Progenitor cell of endocrine pancreas (in vitro differentiated cells): ENCODE measurements at regions not wholly inside any gene's neighbourhood (a gene's known extent, or its start where the extent isn't known, plus 50 kb on each side); places are given as distances from the start of the nearest gene placed in this dataset.

Experiments
- DNase-seq: peaks from one replicate; pipeline ENCODE4 v3.0.0; 2021; ENCODE audit warnings: low spot score; ENCODE audit not compliant: unreplicated experiment
- H3K27ac Mint-ChIP-seq: 2 replicates; pipeline ENCODE4 v1.8.0; 2021; ENCODE audit warnings: mild to moderate bottlenecking, moderate library complexity, mixed read lengths
- H3K27me3 Mint-ChIP-seq: 2 replicates; pipeline ENCODE4 v1.8.0; 2021; ENCODE audit warnings: mixed read lengths
- H3K36me3 Mint-ChIP-seq: 2 replicates; pipeline ENCODE4 v1.8.0; 2022; ENCODE audit warnings: mixed read lengths; ENCODE audit not compliant: insufficient read depth
- H3K4me1 Mint-ChIP-seq: 2 replicates; pipeline ENCODE4 v1.8.0; 2021; ENCODE audit warnings: low read depth, mixed read lengths
- H3K4me3 Mint-ChIP-seq: 2 replicates; pipeline ENCODE4 v1.8.0; 2021; ENCODE audit warnings: low read depth, mild to moderate bottlenecking, moderate library complexity, mixed read lengths
- H3K9me3 Mint-ChIP-seq: 2 replicates; pipeline ENCODE4 v1.8.0; 2021; ENCODE audit warnings: low read depth, mixed read lengths
- CTCF ChIP-seq: fragments of 200-600 bp; sonication (generic); IDR thresholded peaks from one replicate; pipeline ENCODE4 v1.5.0; 2021; ENCODE audit warnings: antibody characterized with exemption, mild to moderate bottlenecking; ENCODE audit not compliant: unreplicated experiment

GRCh38 chr4:27931584-27931983 is 1070.9 kb downstream of the STIM2 start:
- H3K9me3 Mint-ChIP-seq = no peaks in the 10 kb centered on the region
- no peak for TF ChIP-seq CTCF
- H3K4me1 Mint-ChIP-seq = no peaks in the 10 kb centered on the region
- no peaks in the 10 kb centered on the region for H3K36me3 Mint-ChIP-seq
- H3K27me3 Mint-ChIP-seq = no peaks in the 10 kb centered on the region
- no peak for DNase-seq
- H3K4me3 Mint-ChIP-seq = no peak overlapping the region
- no peak overlapping the region for H3K27ac Mint-ChIP-seq

GRCh38 chr4:27934871-27935270 is 1074.2 kb downstream of the STIM2 start:
- DNase-seq = no peak
- no peaks in the 10 kb centered on the region for H3K27me3 Mint-ChIP-seq

GRCh38 chr4:27946799-27947198 is 1086.2 kb downstream of the STIM2 start:
- no peak for DNase-seq
- Mint-ChIP-seq H3K36me3 (no peaks in the 10 kb centered on the region), H3K9me3 (peaks cover 3% of the 10 kb centered on the region), H3K27me3 (no peaks in the 10 kb centered on the region), H3K27ac (no peak overlapping the region), H3K4me1 (no peaks in the 10 kb centered on the region), H3K4me3 (no peak overlapping the region)
- TF ChIP-seq CTCF = no peak

More at GRCh38 chr4:27934871-27935270, 1074.2 kb downstream of the STIM2 start:
- no peaks in the 10 kb centered on the region for H3K9me3 Mint-ChIP-seq
- no peak overlapping the region for H3K27ac Mint-ChIP-seq
- TF ChIP-seq CTCF = no peak
- H3K36me3 Mint-ChIP-seq = no peaks in the 10 kb centered on the region
- no peak overlapping the region for H3K4me3 Mint-ChIP-seq
- no peaks in the 10 kb centered on the region for H3K4me1 Mint-ChIP-seq

GRCh38 chr4:27947302-27947701 is 1086.7 kb downstream of the STIM2 start:
- no peak for TF ChIP-seq CTCF
- no peak overlapping the region for H3K4me3 Mint-ChIP-seq
- H3K36me3 Mint-ChIP-seq = no peaks in the 10 kb centered on the region
- H3K27me3 Mint-ChIP-seq = no peaks in the 10 kb centered on the region
- H3K4me1 Mint-ChIP-seq = no peaks in the 10 kb centered on the region
- peaks cover 3% of the 10 kb centered on the region for H3K9me3 Mint-ChIP-seq
- no peak for DNase-seq
- no peak overlapping the region for H3K27ac Mint-ChIP-seq

GRCh38 chr4:27964095-27964494 is 1103.5 kb downstream of the STIM2 start:
- no peaks in the 10 kb centered on the region for H3K4me1 Mint-ChIP-seq
- H3K4me3 Mint-ChIP-seq = no peak overlapping the region
- no peak overlapping the region for H3K27ac Mint-ChIP-seq
- no peak for DNase-seq
- no peaks in the 10 kb centered on the region for H3K9me3 Mint-ChIP-seq
- no peaks in the 10 kb centered on the region for H3K36me3 Mint-ChIP-seq
- TF ChIP-seq CTCF = no peak
- no peaks in the 10 kb centered on the region for H3K27me3 Mint-ChIP-seq
